Suprapubic skin (tissue), 4 donors: ENCODE measurements at regions not wholly inside any gene's neighbourhood (a gene's known extent, or its start where the extent isn't known, plus 50 kb on each side); places are given as distances from the start of the nearest gene placed in this dataset.

Source experiments
- DNase-seq, 2 donors: peaks; one replicate each; pipeline ENCODE4 v3.0.0-alpha.2; 2019; ENCODE audit warnings: low spot score in 2 of 2
- H3K27ac ChIP-seq: fragments of 200-600 bp; sonication (generic); one replicate; pipeline ENCODE4 v1.5.1; 2019
- H3K27me3 ChIP-seq: fragments of 200-600 bp; sonication (generic); one replicate; pipeline ENCODE4 v1.5.1; 2019
- H3K36me3 ChIP-seq: fragments of 200-600 bp; sonication (generic); one replicate; pipeline ENCODE4 v1.5.1; 2019
- H3K4me1 ChIP-seq: fragments of 200-600 bp; sonication (generic); one replicate; pipeline ENCODE4 v1.5.1; 2019
- H3K4me3 ChIP-seq: fragments of 200-600 bp; sonication (generic); one replicate; pipeline ENCODE4 v1.5.1; 2019; ENCODE audit warnings: mild to moderate bottlenecking
- H3K9me3 ChIP-seq: fragments of 200-600 bp; sonication (generic); one replicate; pipeline ENCODE4 v1.5.1; 2019
- EP300 ChIP-seq: sonication (generic); formaldehyde crosslinking; IDR thresholded peaks from one replicate; pipeline ENCODE4 v1.6.1; 2017; ENCODE audit warnings: antibody characterized with exemption
- POLR2A ChIP-seq, 2 donors: fragments of 450-650 bp; IDR thresholded peaks; one replicate each; pipeline ENCODE4 v1.6.1; 2017; ENCODE audit warnings: antibody characterized with exemption in 2 of 2, mild to moderate bottlenecking in 2 of 2, moderate library complexity in 2 of 2
- POLR2AphosphoS5 ChIP-seq, 3 donors: sonication (generic); formaldehyde crosslinking; IDR thresholded peaks; one replicate each; pipeline ENCODE4 v1.6.1; 2017; ENCODE audit warnings: antibody characterized with exemption in 3 of 3
- WGBS: methylation state at CpG from one replicate; pipeline ENCODE4 v1.1.5; 2018; 5-methylcytosine and 5-hydroxymethylcytosine counted together
- TF ChIP-seq, protein P1 (sequence below), 2 donors: fragments of 200-600 bp in 1 of 2; fragments of 450-650 bp in 1 of 2; sonication (generic) in 1 of 2; IDR thresholded peaks; one replicate each; pipeline ENCODE4 v1.5.1; 2016 to 2019; ENCODE audit warnings: antibody characterized with exemption in 2 of 2, mild to moderate bottlenecking in 1 of 2, moderate library complexity in 1 of 2

DNA sequence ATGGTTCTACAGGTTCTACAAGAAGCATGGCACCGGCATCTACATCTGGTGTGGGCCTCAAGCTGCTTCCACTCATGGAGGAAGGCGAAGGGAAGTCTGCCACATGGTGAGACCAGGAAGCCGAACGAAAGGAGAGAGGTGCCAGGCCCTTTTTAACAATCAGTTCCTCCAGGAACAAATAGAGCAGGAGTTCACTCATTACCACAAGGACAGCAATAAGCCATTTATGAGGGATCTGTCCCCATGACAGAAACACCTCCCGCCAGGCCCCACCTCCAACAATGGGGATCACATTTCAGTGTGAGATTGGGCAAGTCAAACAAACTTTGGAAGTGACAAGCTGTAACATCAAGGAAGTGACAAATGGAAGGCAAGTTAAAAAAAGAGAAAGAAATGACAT lies 95.5 kb upstream of the PTPN3 start:
- Histone ChIP-seq H3K9me3 (no peaks in the 10 kb centered on the region), H3K36me3 (no peaks in the 10 kb centered on the region), H3K27me3 (no peaks in the 10 kb centered on the region), H3K4me1 (no peaks in the 10 kb centered on the region), H3K27ac (no peak overlapping the region), H3K4me3 (no peak overlapping the region)
- TF ChIP-seq POLR2A (IDR thresholded peaks at IDR 0.05) (no peak), POLR2AphosphoS5 (IDR thresholded peaks at IDR 0.05) (no peak), EP300 (no peak)
- TF ChIP-seq, protein P1, sequence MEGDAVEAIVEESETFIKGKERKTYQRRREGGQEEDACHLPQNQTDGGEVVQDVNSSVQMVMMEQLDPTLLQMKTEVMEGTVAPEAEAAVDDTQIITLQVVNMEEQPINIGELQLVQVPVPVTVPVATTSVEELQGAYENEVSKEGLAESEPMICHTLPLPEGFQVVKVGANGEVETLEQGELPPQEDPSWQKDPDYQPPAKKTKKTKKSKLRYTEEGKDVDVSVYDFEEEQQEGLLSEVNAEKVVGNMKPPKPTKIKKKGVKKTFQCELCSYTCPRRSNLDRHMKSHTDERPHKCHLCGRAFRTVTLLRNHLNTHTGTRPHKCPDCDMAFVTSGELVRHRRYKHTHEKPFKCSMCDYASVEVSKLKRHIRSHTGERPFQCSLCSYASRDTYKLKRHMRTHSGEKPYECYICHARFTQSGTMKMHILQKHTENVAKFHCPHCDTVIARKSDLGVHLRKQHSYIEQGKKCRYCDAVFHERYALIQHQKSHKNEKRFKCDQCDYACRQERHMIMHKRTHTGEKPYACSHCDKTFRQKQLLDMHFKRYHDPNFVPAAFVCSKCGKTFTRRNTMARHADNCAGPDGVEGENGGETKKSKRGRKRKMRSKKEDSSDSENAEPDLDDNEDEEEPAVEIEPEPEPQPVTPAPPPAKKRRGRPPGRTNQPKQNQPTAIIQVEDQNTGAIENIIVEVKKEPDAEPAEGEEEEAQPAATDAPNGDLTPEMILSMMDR (IDR thresholded peaks at IDR 0.05), result no peak
- no peak for DNase-seq
- WGBS, result 91% methylated on average over 5 of the region's 5 CpGs

DNA sequence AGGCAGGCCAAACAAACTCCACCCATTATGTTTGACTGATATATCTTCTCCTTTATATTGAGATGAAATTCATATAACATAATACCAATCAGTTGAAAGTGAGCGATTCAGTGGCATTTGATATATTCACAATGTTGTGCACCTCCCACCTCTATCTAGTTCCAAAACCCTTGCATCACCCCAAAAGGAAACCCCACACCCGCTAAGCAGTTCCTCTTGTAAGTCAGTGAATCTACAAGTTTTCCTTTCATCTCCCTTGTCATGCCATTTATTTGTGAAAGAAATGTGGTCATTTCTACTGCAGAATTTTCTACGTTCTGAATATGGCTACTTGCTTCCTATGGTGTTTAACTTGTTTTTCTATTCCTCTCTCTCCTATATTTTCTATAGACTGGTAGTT lies 99.4 kb upstream of the PTPN3 start:
- Histone ChIP-seq H3K36me3 (no peaks in the 10 kb centered on the region), H3K9me3 (no peaks in the 10 kb centered on the region), H3K27ac (no peak overlapping the region), H3K4me1 (no peaks in the 10 kb centered on the region), H3K27me3 (no peaks in the 10 kb centered on the region), H3K4me3 (no peak overlapping the region)
- 73% methylated on average over 3 of the region's 3 CpGs for WGBS
- no peak for TF ChIP-seq POLR2AphosphoS5 (IDR thresholded peaks at IDR 0.05)
- TF ChIP-seq EP300, result no peak
- TF ChIP-seq, protein P1 (IDR thresholded peaks at IDR 0.05), result no peak
- TF ChIP-seq POLR2A (IDR thresholded peaks at IDR 0.05), result no peak
- no peak for DNase-seq

GRCh38 chr9:109599131-109599530 lies 101.0 kb upstream of the PTPN3 start:
- 97% methylated on average over 2 of the region's 2 CpGs for WGBS

DNA sequence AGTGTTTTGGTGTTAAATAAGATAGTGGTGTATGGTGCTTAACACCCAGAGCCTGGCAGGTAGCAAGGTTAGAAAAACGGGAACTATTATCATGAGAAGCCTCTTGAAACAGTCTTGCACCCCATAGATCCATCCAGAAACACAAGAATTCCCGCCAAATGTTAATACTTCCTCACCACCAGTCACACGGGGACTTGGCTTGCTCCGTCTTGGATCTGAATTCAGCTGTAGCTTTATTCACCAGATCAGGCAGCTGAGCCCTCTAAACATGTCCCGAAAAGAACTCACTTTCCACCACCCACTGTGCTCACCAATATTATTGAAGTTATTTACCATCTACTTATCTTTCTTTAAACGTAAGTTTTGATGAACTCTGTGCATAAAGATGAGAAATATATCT lies 101.6 kb upstream of the PTPN3 start:
- H3K4me1 ChIP-seq, result no peaks in the 10 kb centered on the region
- no peaks in the 10 kb centered on the region for H3K9me3 ChIP-seq
- TF ChIP-seq POLR2AphosphoS5 (IDR thresholded peaks at IDR 0.05), result no peak
- TF ChIP-seq, protein P1 (IDR thresholded peaks at IDR 0.05), result no peak
- TF ChIP-seq EP300, result no peak
- H3K36me3 ChIP-seq, result no peaks in the 10 kb centered on the region
- H3K4me3 ChIP-seq, result no peak overlapping the region
- H3K27me3 ChIP-seq, result peaks cover 4% of the 10 kb centered on the region
- no peak overlapping the region for H3K27ac ChIP-seq
- 61% methylated on average over 6 of the region's 6 CpGs for WGBS
- DNase-seq, result no peak

More at GRCh38 chr9:109599131-109599530, 101.0 kb upstream of the PTPN3 start:
- TF ChIP-seq, protein P1 (IDR thresholded peaks at IDR 0.05), result no peak
- TF ChIP-seq POLR2AphosphoS5 (IDR thresholded peaks at IDR 0.05) (no peak), EP300 (no peak), POLR2A (IDR thresholded peaks at IDR 0.05) (no peak)
- Histone ChIP-seq H3K27me3 (peaks cover 4% of the 10 kb centered on the region), H3K27ac (no peak overlapping the region), H3K36me3 (no peaks in the 10 kb centered on the region), H3K9me3 (no peaks in the 10 kb centered on the region), H3K4me3 (no peak overlapping the region), H3K4me1 (no peaks in the 10 kb centered on the region)
- no peak for DNase-seq

DNA sequence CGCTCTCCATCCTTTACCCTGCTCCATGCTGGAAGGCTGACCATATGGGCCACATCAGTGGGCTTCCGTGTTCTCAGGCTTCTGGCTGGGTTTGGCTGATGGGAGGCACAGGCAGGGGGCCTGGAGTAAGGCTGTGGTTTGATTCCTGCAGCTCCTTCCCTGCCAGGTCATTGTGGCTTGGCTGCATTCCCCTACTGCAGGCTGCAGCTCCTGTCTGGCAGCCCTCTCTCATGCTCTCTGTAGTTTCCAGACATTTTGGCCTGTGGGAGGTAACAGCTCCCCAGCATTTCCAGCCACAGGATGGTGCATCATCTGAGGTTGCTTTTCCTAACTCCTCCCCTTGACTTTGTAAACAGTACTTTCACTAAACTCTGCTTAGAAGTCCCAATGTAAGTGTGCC lies 102.0 kb upstream of the PTPN3 start:
- Histone ChIP-seq H3K9me3 (no peaks in the 10 kb centered on the region), H3K36me3 (no peaks in the 10 kb centered on the region), H3K4me1 (no peaks in the 10 kb centered on the region), H3K27ac (no peak overlapping the region), H3K4me3 (no peak overlapping the region), H3K27me3 (peaks cover 4% of the 10 kb centered on the region)
- TF ChIP-seq POLR2A (IDR thresholded peaks at IDR 0.05) (no peak), POLR2AphosphoS5 (IDR thresholded peaks at IDR 0.05) (no peak), EP300 (no peak)
- TF ChIP-seq, protein P1 (IDR thresholded peaks at IDR 0.05), result no peak
- WGBS, result 41% methylated on average over 2 of the region's 2 CpGs
- DNase-seq, result no peak
